LNCAP (cell line): ENCODE measurements at regions not wholly inside any gene's neighbourhood (a gene's known extent, or its start where the extent isn't known, plus 50 kb on each side); places are given as distances from the start of the nearest gene placed in this dataset.

Source experiments
- TF ChIP-seq, protein P1 (sequence below): fragments of 450-650 bp; IDR thresholded peaks from 2 replicates; pipeline ENCODE4 v1.5.1; 2017; ENCODE audit warnings: mild to moderate bottlenecking

DNA sequence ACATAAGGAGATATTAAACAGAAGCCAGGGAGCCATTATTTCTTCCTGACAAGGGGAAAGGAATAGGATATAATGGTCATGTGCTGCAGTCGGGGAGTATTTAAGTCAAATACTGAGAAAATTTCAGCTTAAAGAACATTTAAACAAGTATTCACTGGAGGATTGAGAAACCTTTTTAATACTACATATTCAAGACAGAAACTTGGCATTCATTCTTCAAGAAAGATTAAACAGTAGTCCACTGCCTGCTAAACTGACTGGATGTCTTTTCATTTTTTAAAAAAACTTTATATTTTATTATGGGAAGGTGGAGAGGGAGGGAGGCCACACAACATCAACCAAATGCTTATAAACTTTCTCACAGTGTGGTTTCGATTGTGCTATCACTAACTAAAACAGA lies 107.4 kb upstream of the CBLB start:
- TF ChIP-seq, protein P1, sequence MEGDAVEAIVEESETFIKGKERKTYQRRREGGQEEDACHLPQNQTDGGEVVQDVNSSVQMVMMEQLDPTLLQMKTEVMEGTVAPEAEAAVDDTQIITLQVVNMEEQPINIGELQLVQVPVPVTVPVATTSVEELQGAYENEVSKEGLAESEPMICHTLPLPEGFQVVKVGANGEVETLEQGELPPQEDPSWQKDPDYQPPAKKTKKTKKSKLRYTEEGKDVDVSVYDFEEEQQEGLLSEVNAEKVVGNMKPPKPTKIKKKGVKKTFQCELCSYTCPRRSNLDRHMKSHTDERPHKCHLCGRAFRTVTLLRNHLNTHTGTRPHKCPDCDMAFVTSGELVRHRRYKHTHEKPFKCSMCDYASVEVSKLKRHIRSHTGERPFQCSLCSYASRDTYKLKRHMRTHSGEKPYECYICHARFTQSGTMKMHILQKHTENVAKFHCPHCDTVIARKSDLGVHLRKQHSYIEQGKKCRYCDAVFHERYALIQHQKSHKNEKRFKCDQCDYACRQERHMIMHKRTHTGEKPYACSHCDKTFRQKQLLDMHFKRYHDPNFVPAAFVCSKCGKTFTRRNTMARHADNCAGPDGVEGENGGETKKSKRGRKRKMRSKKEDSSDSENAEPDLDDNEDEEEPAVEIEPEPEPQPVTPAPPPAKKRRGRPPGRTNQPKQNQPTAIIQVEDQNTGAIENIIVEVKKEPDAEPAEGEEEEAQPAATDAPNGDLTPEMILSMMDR, result no peak

DNA sequence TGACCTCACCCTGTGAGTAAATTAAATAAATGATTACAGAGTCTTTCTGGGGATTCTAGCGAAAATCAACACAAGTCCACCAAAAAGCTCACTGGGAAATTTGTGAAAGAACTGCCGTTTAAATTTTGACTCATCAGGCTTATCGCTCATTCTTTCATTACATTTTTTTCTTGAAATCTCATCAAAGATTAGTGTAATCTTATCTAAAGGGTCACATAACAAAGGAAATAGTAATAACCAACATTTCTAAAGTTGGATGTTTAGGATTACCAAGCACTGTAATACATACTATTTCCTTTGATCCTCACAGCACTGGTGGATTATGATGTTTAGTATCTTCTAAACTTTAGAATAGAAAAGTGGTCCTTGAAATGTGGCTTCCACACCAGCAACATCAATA lies 111.1 kb upstream of the CBLB start:
- TF ChIP-seq, protein P1, result no peak

DNA sequence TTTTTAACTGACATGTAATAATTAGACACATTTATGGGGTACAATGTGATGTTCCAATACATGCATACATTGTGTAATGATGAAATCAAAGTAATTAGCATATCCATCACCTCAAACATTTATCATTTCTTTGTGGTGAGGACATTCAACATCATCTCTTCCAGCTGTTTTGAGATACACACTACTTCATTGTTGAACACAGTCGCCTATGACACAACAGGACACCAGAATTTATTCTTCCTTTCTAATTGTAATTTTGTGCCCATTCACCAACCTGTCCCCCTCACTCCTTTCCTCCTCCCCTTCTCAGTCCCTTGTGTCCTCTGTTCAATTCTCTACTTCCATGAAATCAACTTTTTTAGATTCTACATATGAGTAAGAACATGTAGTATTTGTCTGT lies 113.4 kb upstream of the CBLB start:
- TF ChIP-seq, protein P1, result no peak

DNA sequence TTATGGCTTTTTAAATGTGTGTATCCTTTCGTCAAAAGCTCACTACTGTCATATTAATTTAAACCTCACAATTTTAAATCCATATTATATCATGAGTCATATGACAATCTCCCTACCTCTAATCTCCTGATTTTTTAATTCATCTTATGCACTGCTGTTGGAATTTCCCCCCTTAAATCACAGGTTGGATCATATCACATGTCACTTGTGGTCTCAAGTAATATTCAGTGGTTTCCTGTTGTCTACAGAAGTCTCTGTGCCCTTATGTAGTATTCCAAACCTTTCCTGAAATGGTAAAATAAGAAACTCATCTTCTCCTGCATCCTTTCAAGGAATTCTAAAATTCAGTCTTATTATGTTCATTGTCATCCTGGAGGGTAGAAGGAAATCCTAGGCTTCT lies 116.0 kb upstream of the CBLB start:
- TF ChIP-seq, protein P1, result no peak

GRCh38 chr3:105987809-105988208 lies 119.0 kb upstream of the CBLB start:
- TF ChIP-seq, protein P1, result no peak

DNA sequence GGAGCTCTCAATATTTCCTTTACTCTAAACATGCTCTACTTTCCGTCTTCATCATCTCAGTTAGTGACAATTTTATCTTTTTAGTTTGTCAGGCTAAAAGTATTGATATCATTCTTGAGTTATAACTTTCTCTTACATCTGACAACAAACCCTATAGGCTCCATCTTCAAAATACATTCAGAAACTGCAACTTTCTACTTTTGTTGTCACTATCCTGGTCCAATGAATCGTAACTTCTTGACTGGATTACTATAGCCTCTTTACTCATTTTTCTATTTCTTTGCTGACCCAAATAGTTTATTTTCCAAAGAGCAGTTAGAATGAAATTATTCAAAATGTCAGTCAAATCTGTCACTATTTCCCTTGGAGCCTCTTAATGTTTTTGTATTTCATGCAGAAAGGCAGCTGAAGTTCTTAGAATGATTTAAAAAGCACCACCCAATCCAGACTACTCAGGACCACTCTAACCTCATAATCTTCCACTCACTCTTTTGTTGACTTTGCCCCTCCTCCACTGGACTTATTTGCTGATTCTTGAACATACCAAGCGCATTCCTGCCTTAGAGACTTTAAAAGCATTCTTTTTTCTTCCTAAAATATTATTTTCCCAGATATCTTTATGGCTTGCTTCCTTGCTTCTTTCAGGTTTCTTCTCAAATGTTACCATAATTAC lies 119.9 kb upstream of the CBLB start:
- TF ChIP-seq, protein P1, result no peak

DNA sequence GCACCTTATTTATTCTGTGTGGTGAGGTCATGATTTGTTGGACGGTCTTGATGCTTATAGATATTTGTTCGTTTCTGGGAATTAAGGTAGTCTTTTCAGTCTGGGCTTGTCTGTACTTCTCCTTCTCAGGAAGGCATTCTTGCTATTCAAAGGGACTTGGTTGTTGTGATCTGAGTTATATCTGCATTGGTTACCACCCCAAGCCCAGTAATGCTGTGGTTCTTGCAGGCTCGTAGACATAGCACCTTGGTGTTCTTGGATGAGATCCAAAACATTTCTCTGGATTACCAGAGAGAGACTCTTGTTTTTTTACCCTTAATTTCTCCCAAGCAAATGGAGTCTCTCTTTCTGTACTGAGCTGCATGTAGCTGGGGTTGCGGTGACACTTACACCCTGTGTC lies 128.0 kb upstream of the CBLB start:
- TF ChIP-seq, protein P1, result no peak

DNA sequence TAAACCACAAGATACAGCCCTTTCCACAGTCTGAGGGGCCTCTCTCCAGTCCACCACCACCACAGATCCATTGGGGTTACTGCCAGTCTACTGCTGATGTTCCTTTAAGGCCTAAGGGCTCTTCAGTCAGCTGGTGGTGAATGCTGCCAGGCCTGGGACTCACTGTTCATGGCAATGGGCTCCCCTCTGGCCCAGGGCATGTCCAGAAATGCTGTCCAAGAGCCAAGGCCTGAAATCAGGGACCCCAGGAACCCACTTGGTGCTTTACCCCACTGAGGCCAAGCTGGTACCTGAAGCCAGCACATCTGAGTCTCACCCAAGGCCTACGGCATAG lies 128.6 kb upstream of the CBLB start:
- TF ChIP-seq, protein P1, result no peak
